ENCODE measurements at regions not wholly inside any gene's neighbourhood (a gene's known extent, or its start where the extent isn't known, plus 50 kb on each side); places are given as distances from the start of the nearest gene placed in this dataset.
"Not testable (repeated sequence)": the region's sequence is repeated elsewhere in the genome, so short reads cannot be mapped to it uniquely, and the experiment has no call there.

DNA sequence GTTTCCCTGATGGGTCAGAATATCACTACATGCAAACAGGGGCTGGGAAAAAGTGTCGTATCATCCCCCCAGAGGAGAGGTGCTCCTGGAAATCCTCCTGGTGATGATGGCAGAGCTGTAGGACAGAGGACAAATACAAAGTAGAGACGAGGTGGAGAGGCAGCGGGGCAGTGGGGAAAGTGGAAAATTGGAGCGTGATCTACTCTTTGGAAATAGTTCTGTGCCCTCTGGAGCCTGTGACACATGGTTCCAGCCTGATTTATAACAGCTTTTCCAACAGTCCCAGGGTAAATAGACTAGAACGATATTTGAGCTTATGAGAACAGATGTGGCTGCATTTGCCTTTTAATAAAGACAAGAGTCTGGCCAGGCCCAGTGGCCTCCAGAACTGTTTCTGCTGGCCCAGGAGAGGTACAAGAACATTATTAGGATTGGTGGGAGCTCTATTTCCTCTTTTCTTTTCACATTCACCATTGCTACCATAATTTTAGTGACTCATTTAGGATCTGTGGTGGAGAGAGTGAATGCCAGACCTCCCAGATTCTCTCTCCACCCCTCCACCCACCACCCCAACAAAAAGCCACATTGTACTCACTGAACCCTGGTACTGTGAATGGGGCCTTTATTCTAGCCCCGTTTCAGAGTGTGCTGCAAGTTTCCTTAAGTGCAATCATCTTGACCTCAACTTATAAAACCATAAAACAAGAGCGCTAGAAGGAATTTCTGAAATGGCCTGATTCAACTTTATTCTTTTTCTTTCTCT, 78.3 kb downstream of the BTBD3 start:
- no peak for TF ChIP-seq CTCF (conservative IDR thresholded peaks at IDR 0.05; ENCODE audit: low read depth)
- DNase-seq (ENCODE audit: low spot score): no peak
- no peak overlapping the region for H3K27ac ChIP-seq
- ChIA-PET POLR2A (ENCODE audit: low non-redundant PET) (no interaction called here), CTCF (interaction anchor here (0.7 to 2.0 kb wide), 2 partner anchors 17 to 285 kb away, joined by 3 to 5 read pairs; no protein-coding TSS in a partner anchor)

- DNase-seq (ENCODE audit: low spot score); POLR2A ChIA-PET (ENCODE audit: low non-redundant PET); H3K27ac ChIP-seq; CTCF ChIA-PET: not testable (repeated sequence)
Measured at GRCh38 chr20:12004776-12005175, 87.1 kb downstream of the BTBD3 start.

DNA sequence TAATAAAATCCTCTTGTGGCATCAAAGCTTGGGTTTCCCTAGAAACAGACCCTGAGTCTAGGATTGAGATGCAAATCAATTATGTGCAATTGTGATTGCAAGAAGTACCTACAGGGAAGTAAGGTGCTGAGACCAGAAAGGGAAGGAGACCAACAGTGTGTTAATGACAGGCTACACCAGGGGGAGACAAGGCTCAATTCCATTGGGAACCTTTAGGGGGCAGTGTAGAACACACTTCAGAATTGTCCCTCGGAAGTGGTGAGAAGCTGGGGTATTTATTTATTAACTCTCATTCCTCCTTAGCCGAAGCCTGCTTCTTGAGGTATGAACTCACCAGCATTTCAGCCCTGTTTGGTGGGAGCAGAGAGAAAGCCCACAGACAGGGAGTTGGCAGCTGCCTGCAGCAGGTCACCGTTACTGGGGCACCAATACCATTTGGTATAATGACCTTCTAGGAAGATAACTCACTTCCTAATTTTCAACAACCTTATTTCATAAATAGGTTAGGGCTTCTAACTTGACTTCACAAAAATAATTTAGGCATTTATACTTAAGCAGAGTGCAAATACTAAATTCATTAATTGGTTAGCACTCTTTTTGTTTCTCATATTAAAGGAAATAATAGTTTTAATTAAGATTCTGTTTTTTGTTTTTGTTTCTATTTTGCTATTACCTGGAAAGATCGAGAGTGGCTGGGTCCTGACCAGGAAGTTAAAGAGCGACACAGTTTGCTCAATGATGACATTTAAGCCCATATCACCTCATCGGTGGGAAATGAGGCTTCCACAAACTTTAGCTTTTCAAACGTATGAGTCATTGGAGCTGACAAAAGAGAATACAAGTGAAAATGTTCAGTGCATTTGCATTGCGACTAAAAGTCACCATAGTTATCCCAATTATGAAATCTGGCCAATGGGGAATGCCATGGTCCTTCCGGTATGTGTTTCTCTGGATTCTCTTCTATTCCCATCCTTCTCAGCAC, 94.8 kb downstream of the BTBD3 start:
- peak; percentile 64 for DNase-seq (ENCODE audit: low spot score)
- peak; percentile 66 for TF ChIP-seq CTCF (conservative IDR thresholded peaks at IDR 0.05; ENCODE audit: low read depth)
- ChIA-PET CTCF (interaction anchor here (0.5 to 1.1 kb wide), 12 partner anchors 16 to 684 kb away, joined by 3 to 5 read pairs (median 3); no protein-coding TSS in a partner anchor), POLR2A (ENCODE audit: low non-redundant PET) (no interaction called here)
- no peak overlapping the region for H3K27ac ChIP-seq

- POLR2A ChIA-PET (ENCODE audit: low non-redundant PET): no interaction called here
- H3K27ac ChIP-seq: no peak overlapping the region
- DNase-seq (ENCODE audit: low spot score): no peak
- TF ChIP-seq CTCF (conservative IDR thresholded peaks at IDR 0.05; ENCODE audit: low read depth): no peak
- CTCF ChIA-PET: no interaction called here
Measured at GRCh38 chr20:12014276-12014675, 96.6 kb downstream of the BTBD3 start.

- ChIA-PET CTCF (no interaction called here), POLR2A (ENCODE audit: low non-redundant PET) (no interaction called here)
- no peak for TF ChIP-seq CTCF (conservative IDR thresholded peaks at IDR 0.05; ENCODE audit: low read depth)
- no peak overlapping the region for H3K27ac ChIP-seq
- no peak for DNase-seq (ENCODE audit: low spot score)
Measured at GRCh38 chr20:12014736-12015135, 97.0 kb downstream of the BTBD3 start.

DNA sequence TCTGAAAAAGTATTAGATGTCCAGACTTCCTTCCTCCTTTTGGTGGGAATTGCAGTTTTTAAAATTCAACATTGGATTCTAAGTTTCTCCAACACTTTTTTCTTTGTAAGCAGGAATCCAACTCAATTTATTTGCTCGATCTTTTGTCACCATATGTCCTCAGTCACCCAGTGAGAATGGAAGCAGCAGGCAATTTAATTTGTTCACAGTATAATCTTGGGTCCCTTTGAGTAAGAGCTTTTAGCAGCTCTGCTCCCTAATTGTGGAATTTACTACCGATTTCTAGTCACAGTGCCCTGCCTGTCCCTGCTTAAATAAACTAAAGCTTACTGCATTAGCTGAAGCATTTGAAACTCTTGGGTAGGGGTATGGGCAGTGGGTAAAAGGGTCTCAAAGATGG, 98.6 kb downstream of the BTBD3 start:
- TF ChIP-seq CTCF (conservative IDR thresholded peaks at IDR 0.05; ENCODE audit: low read depth): no peak
- no peak for DNase-seq (ENCODE audit: low spot score)
- no peak overlapping the region for H3K27ac ChIP-seq
- ChIA-PET POLR2A (ENCODE audit: low non-redundant PET) (no interaction called here), CTCF (no interaction called here)
